Activated CD4-positive, alpha-beta memory T cell treated with anti-CD3 and anti-CD28 coated beads, Interleukin-2, amount 10 ng/mL, durations not matched to agents 7 days and 5 days (primary cell): ENCODE measurements at regions not wholly inside any gene's neighbourhood (a gene's known extent, or its start where the extent isn't known, plus 50 kb on each side); places are given as distances from the start of the nearest gene placed in this dataset.
"Not testable (repeated sequence)": the region's sequence is repeated elsewhere in the genome, so short reads cannot be mapped to it uniquely, and the experiment has no call there.

Experiments
- CTCF ChIA-PET: fragments of 350-600 bp; sonication (Branson Sonifier 250); formaldehyde crosslinking; loops from one replicate; lab custom pipeline; 2021; ENCODE audit warnings: antibody characterized with exemption, inconsistent platforms; lab: Charles Lee
- POLR2A ChIA-PET: fragments of 350-600 bp; sonication (Branson Sonifier 250); formaldehyde crosslinking; loops from one replicate; lab custom pipeline; 2021; ENCODE audit warnings: antibody characterized with exemption; lab: Charles Lee
- DNase-seq: peaks from one replicate; pipeline ENCODE4 v3.0.0-alpha.2; 2020
- H3K27ac Mint-ChIP-seq: one replicate; pipeline ENCODE4 v1.8.0; 2021; ENCODE audit warnings: mild to moderate bottlenecking, mixed read lengths
- H3K27me3 Mint-ChIP-seq: one replicate; pipeline ENCODE4 v1.8.0; 2021; ENCODE audit warnings: mixed read lengths
- H3K36me3 Mint-ChIP-seq: one replicate; pipeline ENCODE4 v1.8.0; 2021; ENCODE audit warnings: low read depth, mixed read lengths
- H3K4me1 Mint-ChIP-seq: one replicate; pipeline ENCODE4 v1.8.0; 2021; ENCODE audit warnings: mixed read lengths
- H3K4me3 Mint-ChIP-seq: one replicate; pipeline ENCODE4 v1.8.0; 2021; ENCODE audit warnings: mild to moderate bottlenecking, mixed read lengths
- H3K9me3 Mint-ChIP-seq: one replicate; pipeline ENCODE4 v1.8.0; 2021; ENCODE audit warnings: mixed read lengths

- ChIA-PET CTCF (no interaction called here), POLR2A (no interaction called here)
- Mint-ChIP-seq H3K27ac (no peak overlapping the region), H3K27me3 (peaks cover 1% of the 10 kb centered on the region), H3K4me3 (no peak overlapping the region), H3K9me3 (peaks cover 3% of the 10 kb centered on the region), H3K36me3 (no peaks in the 10 kb centered on the region), H3K4me1 (no peaks in the 10 kb centered on the region)
- DNase-seq, result no peak
Observed at GRCh38 chr1:232137066-232137465, 492.9 kb downstream of the SIPA1L2 start.

GRCh38 chr1:232136136-232136535 is 493.8 kb downstream of the SIPA1L2 start:
- no peak overlapping the region for H3K4me3 Mint-ChIP-seq
- ChIA-PET POLR2A (no interaction called here), CTCF (no interaction called here)
- peaks cover 5% of the 10 kb centered on the region for H3K9me3 Mint-ChIP-seq
- peaks cover 1% of the 10 kb centered on the region for H3K27me3 Mint-ChIP-seq
- DNase-seq, result no peak
- no peaks in the 10 kb centered on the region for H3K4me1 Mint-ChIP-seq
- H3K27ac Mint-ChIP-seq, result no peak overlapping the region
- no peaks in the 10 kb centered on the region for H3K36me3 Mint-ChIP-seq

- peaks cover 11% of the 10 kb centered on the region for H3K9me3 Mint-ChIP-seq
- ChIA-PET POLR2A (no interaction called here), CTCF (no interaction called here)
- no peaks in the 10 kb centered on the region for H3K27me3 Mint-ChIP-seq
- no peak overlapping the region for H3K27ac Mint-ChIP-seq
- DNase-seq, result no peak
- H3K4me1 Mint-ChIP-seq, result no peaks in the 10 kb centered on the region
- no peak overlapping the region for H3K4me3 Mint-ChIP-seq
- H3K36me3 Mint-ChIP-seq, result no peaks in the 10 kb centered on the region
Observed at GRCh38 chr1:232134365-232134764, 495.6 kb downstream of the SIPA1L2 start.

- no peaks in the 10 kb centered on the region for H3K27me3 Mint-ChIP-seq
- H3K4me3 Mint-ChIP-seq, result no peak overlapping the region
- POLR2A ChIA-PET, result no interaction called here
- peaks cover 11% of the 10 kb centered on the region for H3K9me3 Mint-ChIP-seq
- H3K36me3 Mint-ChIP-seq, result no peaks in the 10 kb centered on the region
- CTCF ChIA-PET, result no interaction called here
- peaks cover under 1% of the 10 kb centered on the region for H3K4me1 Mint-ChIP-seq
- no peak overlapping the region for H3K27ac Mint-ChIP-seq
- no peak for DNase-seq
Observed at GRCh38 chr1:232132572-232132971, 497.4 kb downstream of the SIPA1L2 start.

- ChIA-PET POLR2A (no interaction called here), CTCF (no interaction called here)
- H3K36me3 Mint-ChIP-seq, result no peaks in the 10 kb centered on the region
- DNase-seq, result no peak
- H3K9me3 Mint-ChIP-seq, result peaks cover 11% of the 10 kb centered on the region
- H3K4me1 Mint-ChIP-seq, result peaks cover 6% of the 10 kb centered on the region
- H3K4me3 Mint-ChIP-seq, result no peak overlapping the region
- H3K27ac Mint-ChIP-seq, result no peak overlapping the region
- peaks cover 3% of the 10 kb centered on the region for H3K27me3 Mint-ChIP-seq
Observed at GRCh38 chr1:232131715-232132391, 498.1 kb downstream of the SIPA1L2 start.

GRCh38 chr1:232130815-232131480 is 499.0 kb downstream of the SIPA1L2 start:
- POLR2A ChIA-PET, result no interaction called here
- Mint-ChIP-seq H3K4me3 (no peak overlapping the region), H3K9me3 (peaks cover 8% of the 10 kb centered on the region), H3K27me3 (peaks cover 5% of the 10 kb centered on the region), H3K36me3 (no peaks in the 10 kb centered on the region), H3K27ac (no peak overlapping the region), H3K4me1 (peaks cover 6% of the 10 kb centered on the region)
- CTCF ChIA-PET, result interaction anchor here (0.5 kb wide), 1 partner anchor 558 kb away, joined by 3 read pairs; no protein-coding TSS in a partner anchor
- no peak for DNase-seq

- Mint-ChIP-seq H3K27me3 (peaks cover 10% of the 10 kb centered on the region), H3K4me1 (peaks cover 17% of the 10 kb centered on the region), H3K4me3 (no peak overlapping the region), H3K27ac (no peak overlapping the region), H3K9me3 (peaks cover 8% of the 10 kb centered on the region), H3K36me3 (no peaks in the 10 kb centered on the region)
- ChIA-PET CTCF (no interaction called here), POLR2A (no interaction called here)
- DNase-seq, result no peak
Observed at GRCh38 chr1:232127190-232127589, 500.6 kb downstream of the DISC1 start.

- CTCF ChIA-PET, result no interaction called here
- peaks cover 17% of the 10 kb centered on the region for H3K4me1 Mint-ChIP-seq
- H3K36me3 Mint-ChIP-seq, result no peaks in the 10 kb centered on the region
- no peak for DNase-seq
- POLR2A ChIA-PET, result no interaction called here
- H3K27me3 Mint-ChIP-seq, result peaks cover 10% of the 10 kb centered on the region
- no peak overlapping the region for H3K4me3 Mint-ChIP-seq
- H3K9me3 Mint-ChIP-seq, result no peaks in the 10 kb centered on the region
- H3K27ac Mint-ChIP-seq, result no peak overlapping the region
Observed at GRCh38 chr1:232123775-232124659, 497.4 kb downstream of the DISC1 start.

GRCh38 chr1:232117903-232118302 is 491.3 kb downstream of the DISC1 start:
- H3K27ac Mint-ChIP-seq, POLR2A ChIA-PET, H3K9me3 Mint-ChIP-seq, CTCF ChIA-PET, H3K27me3 Mint-ChIP-seq, H3K36me3 Mint-ChIP-seq, DNase-seq, H3K4me1 Mint-ChIP-seq, H3K4me3 Mint-ChIP-seq: not testable (repeated sequence)

GRCh38 chr1:232114985-232115384 is 488.4 kb downstream of the DISC1 start:
- no peak overlapping the region for H3K27ac Mint-ChIP-seq
- peaks cover 7% of the 10 kb centered on the region for H3K27me3 Mint-ChIP-seq
- POLR2A ChIA-PET, result no interaction called here
- no peaks in the 10 kb centered on the region for H3K9me3 Mint-ChIP-seq
- H3K36me3 Mint-ChIP-seq, result no peaks in the 10 kb centered on the region
- no peak overlapping the region for H3K4me3 Mint-ChIP-seq
- H3K4me1 Mint-ChIP-seq, result no peaks in the 10 kb centered on the region
- DNase-seq, result no peak
- CTCF ChIA-PET, result no interaction called here

- ChIA-PET POLR2A (no interaction called here), CTCF (no interaction called here)
- Mint-ChIP-seq H3K4me1 (no peaks in the 10 kb centered on the region), H3K4me3 (no peak overlapping the region), H3K36me3 (no peaks in the 10 kb centered on the region), H3K27me3 (peaks cover 14% of the 10 kb centered on the region), H3K9me3 (no peaks in the 10 kb centered on the region), H3K27ac (no peak overlapping the region)
- no peak for DNase-seq
Observed at GRCh38 chr1:232112076-232112475, 485.5 kb downstream of the DISC1 start.

- peaks cover 14% of the 10 kb centered on the region for H3K27me3 Mint-ChIP-seq
- ChIA-PET CTCF (no interaction called here), POLR2A (no interaction called here)
- no peaks in the 10 kb centered on the region for H3K9me3 Mint-ChIP-seq
- H3K27ac Mint-ChIP-seq, result no peak overlapping the region
- H3K4me1 Mint-ChIP-seq, result no peaks in the 10 kb centered on the region
- H3K4me3 Mint-ChIP-seq, result no peak overlapping the region
- DNase-seq, result no peak
- no peaks in the 10 kb centered on the region for H3K36me3 Mint-ChIP-seq
Observed at GRCh38 chr1:232111611-232112010, 485.0 kb downstream of the DISC1 start.

GRCh38 chr1:232110281-232111090 is 483.9 kb downstream of the DISC1 start:
- H3K36me3 Mint-ChIP-seq, result no peaks in the 10 kb centered on the region
- H3K27me3 Mint-ChIP-seq, result peaks cover 13% of the 10 kb centered on the region
- no peaks in the 10 kb centered on the region for H3K9me3 Mint-ChIP-seq
- no peaks in the 10 kb centered on the region for H3K4me1 Mint-ChIP-seq
- no peak for DNase-seq
- POLR2A ChIA-PET, result no interaction called here
- H3K4me3 Mint-ChIP-seq, result no peak overlapping the region
- CTCF ChIA-PET, result no interaction called here
- no peak overlapping the region for H3K27ac Mint-ChIP-seq
